Stimulated activated CD8-positive, alpha-beta memory T cell treated with anti-CD3 and anti-CD28 coated beads, Interleukin-4, amount 100 ng/mL, for 1 hour (primary cell): ENCODE measurements at regions not wholly inside any gene's neighbourhood (a gene's known extent, or its start where the extent isn't known, plus 50 kb on each side); places are given as distances from the start of the nearest gene placed in this dataset.

Experiments used
- DNase-seq, 2 donors: peaks; one replicate each; pipeline ENCODE4 v3.0.0-alpha.2; 2020; ENCODE audit warnings: low read depth in 2 of 2, low spot score in 1 of 2

- no peak for DNase-seq
Observed at GRCh38 chr2:128783193-128783671, 464.6 kb upstream of the HS6ST1 start.

GRCh38 chr2:128783896-128784295 lies 465.2 kb upstream of the HS6ST1 start:
- DNase-seq, result no peak

- DNase-seq, result no peak
Observed at GRCh38 chr2:128784626-128785306, 466.1 kb upstream of the HS6ST1 start.

- no peak for DNase-seq
Observed at GRCh38 chr2:128786316-128786715, 467.6 kb upstream of the HS6ST1 start.

- no peak for DNase-seq
Observed at GRCh38 chr2:128786741-128787478, 468.2 kb upstream of the HS6ST1 start.

GRCh38 chr2:128787616-128788015 lies 468.9 kb upstream of the HS6ST1 start:
- no peak for DNase-seq

- no peak for DNase-seq
Observed at GRCh38 chr2:128788636-128789220, 470.1 kb upstream of the HS6ST1 start.

GRCh38 chr2:128789221-128789620 lies 470.6 kb upstream of the HS6ST1 start:
- no peak for DNase-seq

GRCh38 chr2:128789776-128790455 lies 471.2 kb upstream of the HS6ST1 start:
- DNase-seq, result no peak

GRCh38 chr2:128790541-128791001 lies 471.9 kb upstream of the HS6ST1 start:
- DNase-seq, result no peak

- DNase-seq, result no peak
Observed at GRCh38 chr2:128791120-128791984, 472.7 kb upstream of the HS6ST1 start.

GRCh38 chr2:128791985-128792320 lies 473.3 kb upstream of the HS6ST1 start:
- no peak for DNase-seq

- DNase-seq, result no peak
Observed at GRCh38 chr2:128792476-128793054, 473.9 kb upstream of the HS6ST1 start.

- no peak for DNase-seq
Observed at GRCh38 chr2:128793404-128793803, 474.7 kb upstream of the HS6ST1 start.

- no peak for DNase-seq
Observed at GRCh38 chr2:128794285-128794684, 475.6 kb upstream of the HS6ST1 start.

GRCh38 chr2:128796321-128796720 lies 477.7 kb upstream of the HS6ST1 start:
- no peak for DNase-seq

- no peak for DNase-seq
Observed at GRCh38 chr2:128797092-128797491, 478.4 kb upstream of the HS6ST1 start.

- no peak for DNase-seq
Observed at GRCh38 chr2:128797533-128797932, 478.9 kb upstream of the HS6ST1 start.

GRCh38 chr2:128797937-128798336 lies 479.3 kb upstream of the HS6ST1 start:
- no peak for DNase-seq

GRCh38 chr2:128798502-128799283 lies 480.0 kb upstream of the HS6ST1 start:
- no peak for DNase-seq
